HEK293 (cell line): ENCODE measurements at regions not wholly inside any gene's neighbourhood (a gene's known extent, or its start where the extent isn't known, plus 50 kb on each side); places are given as distances from the start of the nearest gene placed in this dataset.
A peak's percentile ranks its signal among the peaks of the same experiment; 100 is the strongest.

ENCODE experiments used
- CTCF ChIA-PET: fragments of 350-600 bp; formaldehyde crosslinking; extraction: SDS; loops from one replicate; lab custom pipeline; 2021; ENCODE audit warnings: antibody characterized with exemption; lab: Yijun Ruan, JAX
- POLR2A ChIA-PET: fragments of 300-600 bp; formaldehyde crosslinking; extraction: SDS; loops from one replicate; lab custom pipeline; 2020; ENCODE audit warnings: antibody characterized with exemption, inconsistent platforms; lab: Yijun Ruan, JAX
- H3K27ac ChIP-seq: fragments of 200-500 bp; sonication (Bioruptor generic); 2 replicates; pipeline ENCODE4 v1.5.1; 2014; ENCODE audit warnings: low read depth, low read length, control low read depth, inconsistent platforms; ENCODE audit errors: extremely low read depth
- H3K36me3 ChIP-seq, 2 experiments: fragments of 200-500 bp in 1 of 2; sonication (Bioruptor generic) in 1 of 2; 1 replicate in 1 of 2; 2 replicates in 1 of 2; pipeline ENCODE4 v1.5.1; 2014 to 2017; ENCODE audit warnings: inconsistent platforms in 2 of 2, low read length in 2 of 2; ENCODE audit not compliant: control insufficient read depth in 2 of 2, insufficient read depth in 1 of 2
- H3K4me1 ChIP-seq: fragments of 200-500 bp; sonication (Bioruptor generic); 2 replicates; pipeline ENCODE4 v1.5.1; 2014; ENCODE audit warnings: mild to moderate bottlenecking, low read length, inconsistent platforms; ENCODE audit not compliant: control insufficient read depth, insufficient read depth
- H3K4me3 ChIP-seq: 2 replicates; pipeline ENCODE4 v1.5.1; 2011; ENCODE audit warnings: low read depth, mild to moderate bottlenecking, control low read depth, low read length, moderate library complexity
- H3K9me3 ChIP-seq: fragments of 200-500 bp; sonication (Bioruptor generic); 2 replicates; pipeline ENCODE4 v1.5.1; 2014; ENCODE audit warnings: low read depth, low read length, inconsistent platforms; ENCODE audit not compliant: control insufficient read depth, insufficient read depth
- BCL11A ChIP-seq: fragments of 450-650 bp; formaldehyde crosslinking; IDR thresholded peaks from 2 replicates; pipeline ENCODE4 v1.5.1; 2016; ENCODE audit warnings: low read depth, missing biosample characterization, missing genetic modification characterization
- RBAK ChIP-seq: fragments of 450-650 bp; formaldehyde crosslinking; IDR thresholded peaks from 2 replicates; pipeline ENCODE4 v1.5.1; 2016; ENCODE audit warnings: missing biosample characterization, missing genetic modification characterization
- ZBTB49 ChIP-seq: fragments of 450-650 bp; formaldehyde crosslinking; IDR thresholded peaks from 2 replicates; pipeline ENCODE4 v1.5.1; 2016; ENCODE audit warnings: missing biosample characterization, missing genetic modification characterization, low read depth
- ZFP69B ChIP-seq: fragments of 450-650 bp; formaldehyde crosslinking; IDR thresholded peaks from 2 replicates; pipeline ENCODE4 v1.5.1; 2016; ENCODE audit warnings: missing biosample characterization, missing genetic modification characterization
- ZNF132 ChIP-seq: fragments of 450-650 bp; formaldehyde crosslinking; IDR thresholded peaks from 2 replicates; pipeline ENCODE4 v1.5.1; 2017; ENCODE audit warnings: missing biosample characterization, missing genetic modification characterization, borderline replicate concordance
- ZNF174 ChIP-seq: fragments of 450-650 bp; formaldehyde crosslinking; IDR thresholded peaks from 2 replicates; pipeline ENCODE4 v1.5.0; 2017; ENCODE audit warnings: missing biosample characterization, mild to moderate bottlenecking, missing genetic modification characterization
- ZNF18 ChIP-seq: fragments of 450-650 bp; formaldehyde crosslinking; IDR thresholded peaks from 2 replicates; pipeline ENCODE4 v1.5.1; 2016; ENCODE audit warnings: missing biosample characterization, missing genetic modification characterization
- ZNF266 ChIP-seq: fragments of 450-650 bp; formaldehyde crosslinking; IDR thresholded peaks from 2 replicates; pipeline ENCODE4 v1.5.1; 2016; ENCODE audit warnings: missing biosample characterization, missing genetic modification characterization, low read depth
- ZNF354C ChIP-seq: fragments of 450-650 bp; formaldehyde crosslinking; IDR thresholded peaks from 2 replicates; pipeline ENCODE4 v1.5.1; 2016; ENCODE audit warnings: missing biosample characterization, missing genetic modification characterization, low read depth, borderline replicate concordance
- ZNF37A ChIP-seq: fragments of 450-650 bp; IDR thresholded peaks from 2 replicates; pipeline ENCODE4 v1.5.1; 2018; ENCODE audit warnings: missing biosample characterization, missing genetic modification characterization
- ZNF391 ChIP-seq: fragments of 450-650 bp; formaldehyde crosslinking; IDR thresholded peaks from 2 replicates; pipeline ENCODE4 v1.5.1; 2016; ENCODE audit warnings: low read depth, missing biosample characterization, missing genetic modification characterization, borderline replicate concordance
- ZNF416 ChIP-seq: fragments of 450-650 bp; formaldehyde crosslinking; IDR thresholded peaks from 2 replicates; pipeline ENCODE4 v1.5.1; 2016; ENCODE audit warnings: missing biosample characterization, missing genetic modification characterization
- ZNF501 ChIP-seq: fragments of 450-650 bp; formaldehyde crosslinking; IDR thresholded peaks from 2 replicates; pipeline ENCODE4 v1.5.1; 2016; ENCODE audit warnings: missing biosample characterization, missing genetic modification characterization
- ZNF513 ChIP-seq: fragments of 450-650 bp; IDR thresholded peaks from 2 replicates; pipeline ENCODE4 v1.5.1; 2018; ENCODE audit warnings: missing biosample characterization, missing genetic modification characterization
- ZNF514 ChIP-seq: fragments of 450-650 bp; formaldehyde crosslinking; IDR thresholded peaks from 2 replicates; pipeline ENCODE4 v1.5.1; 2016; ENCODE audit warnings: missing biosample characterization, missing genetic modification characterization
- ZNF558 ChIP-seq: fragments of 450-650 bp; formaldehyde crosslinking; IDR thresholded peaks from 2 replicates; pipeline ENCODE4 v1.5.1; 2016; ENCODE audit warnings: missing biosample characterization, missing genetic modification characterization
- ZNF596 ChIP-seq: fragments of 450-650 bp; IDR thresholded peaks from 2 replicates; pipeline ENCODE4 v1.5.0; 2018; ENCODE audit warnings: missing biosample characterization, mild to moderate bottlenecking, missing genetic modification characterization, moderate library complexity
- ZNF600 ChIP-seq: fragments of 450-650 bp; formaldehyde crosslinking; IDR thresholded peaks from 2 replicates; pipeline ENCODE4 v1.5.1; 2016; ENCODE audit warnings: missing biosample characterization, missing genetic modification characterization
- ZNF664 ChIP-seq: fragments of 450-650 bp; formaldehyde crosslinking; IDR thresholded peaks from 2 replicates; pipeline ENCODE4 v1.5.1; 2016; ENCODE audit warnings: missing biosample characterization, missing genetic modification characterization
- ZNF768 ChIP-seq: fragments of 450-650 bp; formaldehyde crosslinking; IDR thresholded peaks from 2 replicates; pipeline ENCODE4 v1.5.1; 2018; ENCODE audit warnings: missing biosample characterization, mild to moderate bottlenecking, missing genetic modification characterization
- ZNF843 ChIP-seq: fragments of 450-650 bp; formaldehyde crosslinking; IDR thresholded peaks from 2 replicates; pipeline ENCODE4 v1.5.1; 2016; ENCODE audit warnings: missing biosample characterization, missing genetic modification characterization
- ZXDB ChIP-seq: fragments of 450-650 bp; formaldehyde crosslinking; IDR thresholded peaks from 2 replicates; pipeline ENCODE4 v1.5.1; 2016; ENCODE audit warnings: missing biosample characterization, missing genetic modification characterization
- TF ChIP-seq, protein P1 (sequence below): IDR thresholded peaks from 2 replicates; pipeline ENCODE4 v1.6.1; 2011; ENCODE audit warnings: mild to moderate bottlenecking, low read depth, low read length, borderline replicate concordance

GRCh38 chr20:4324611-4325243 is 75.6 kb upstream of the ADRA1D start:
- Histone ChIP-seq H3K4me1 (no peaks in the 10 kb centered on the region), H3K36me3 (no peaks in the 10 kb centered on the region), H3K4me3 (no peak overlapping the region), H3K9me3 (no peaks in the 10 kb centered on the region), H3K27ac (no peak overlapping the region)
- TF ChIP-seq RBAK (tag by site-specific recombination) = no peak
- TF ChIP-seq ZNF37A (tag by site-specific recombination) = peak; percentile 91
- POLR2A ChIA-PET = no interaction called here
- CTCF ChIA-PET = no interaction called here

DNA sequence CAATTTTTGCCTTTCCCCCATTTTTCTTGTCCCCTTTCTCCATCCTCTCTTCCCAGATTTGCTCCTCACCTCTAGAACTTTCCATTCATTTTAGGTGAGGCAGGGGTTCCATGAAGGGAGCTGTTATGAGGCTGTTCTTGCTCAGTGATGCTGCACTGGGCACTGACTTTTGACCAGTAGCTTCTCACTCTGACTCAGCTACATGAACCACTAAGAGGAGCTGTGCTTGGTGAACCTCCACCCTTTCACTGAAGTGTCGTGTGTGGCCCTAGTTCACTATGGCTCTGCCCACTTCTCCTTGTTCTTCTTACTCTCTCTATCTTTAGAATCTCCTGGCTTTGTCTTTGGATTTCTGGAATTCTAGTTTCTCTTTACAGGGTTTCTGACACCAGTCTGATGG is 73.4 kb upstream of the ADRA1D start:
- Histone ChIP-seq H3K9me3 (no peaks in the 10 kb centered on the region), H3K4me1 (no peaks in the 10 kb centered on the region), H3K4me3 (no peak overlapping the region), H3K36me3 (no peaks in the 10 kb centered on the region), H3K27ac (no peak overlapping the region)
- ChIA-PET CTCF (no interaction called here), POLR2A (interaction anchor here (1.0 kb wide), 1 partner anchor 9 kb away, joined by 3 read pairs; no protein-coding TSS in a partner anchor)
- TF ChIP-seq ZNF174 (tag by site-specific recombination) (no peak), ZNF514 (tag by site-specific recombination) (no peak), ZNF596 (tag by site-specific recombination) (no peak), ZNF513 (tag by site-specific recombination) (no peak), ZNF501 (tag by site-specific recombination) (no peak), BCL11A (no peak), ZXDB (tag by site-specific recombination) (no peak), ZNF391 (no peak), ZFP69B (tag by site-specific recombination) (no peak), ZNF416 (tag by site-specific recombination) (no peak), ZNF558 (no peak), ZBTB49 (tag by site-specific recombination) (no peak)
- TF ChIP-seq, protein P1, sequence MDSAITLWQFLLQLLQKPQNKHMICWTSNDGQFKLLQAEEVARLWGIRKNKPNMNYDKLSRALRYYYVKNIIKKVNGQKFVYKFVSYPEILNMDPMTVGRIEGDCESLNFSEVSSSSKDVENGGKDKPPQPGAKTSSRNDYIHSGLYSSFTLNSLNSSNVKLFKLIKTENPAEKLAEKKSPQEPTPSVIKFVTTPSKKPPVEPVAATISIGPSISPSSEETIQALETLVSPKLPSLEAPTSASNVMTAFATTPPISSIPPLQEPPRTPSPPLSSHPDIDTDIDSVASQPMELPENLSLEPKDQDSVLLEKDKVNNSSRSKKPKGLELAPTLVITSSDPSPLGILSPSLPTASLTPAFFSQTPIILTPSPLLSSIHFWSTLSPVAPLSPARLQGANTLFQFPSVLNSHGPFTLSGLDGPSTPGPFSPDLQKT = no peak

DNA sequence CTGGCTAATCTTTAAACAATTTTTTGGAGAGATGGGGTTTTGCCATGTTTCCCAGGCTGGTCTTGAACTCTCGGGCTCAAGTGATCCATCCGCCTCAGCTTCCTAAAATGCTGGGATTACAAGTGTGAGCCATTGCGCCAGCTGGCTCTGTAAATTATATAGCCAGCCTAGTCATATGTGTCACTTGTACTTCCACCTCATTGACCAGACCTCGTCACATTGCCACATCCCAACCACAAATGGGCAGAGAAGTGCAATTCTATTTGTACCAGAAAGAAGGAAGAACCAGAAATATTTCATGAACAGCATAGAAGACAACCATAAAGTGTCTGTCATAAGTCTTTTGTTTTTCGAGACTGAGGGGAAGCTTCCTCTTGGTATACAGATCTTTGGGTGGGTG is 71.2 kb upstream of the ADRA1D start:
- no peak overlapping the region for H3K27ac ChIP-seq
- H3K36me3 ChIP-seq = no peaks in the 10 kb centered on the region
- H3K4me1 ChIP-seq = no peaks in the 10 kb centered on the region
- no peaks in the 10 kb centered on the region; the same call in 1 of the 2 replicates for H3K9me3 ChIP-seq
- no peak overlapping the region for H3K4me3 ChIP-seq
- TF ChIP-seq ZNF132 = no peak
- no peak for TF ChIP-seq ZNF354C (tag by site-specific recombination)
- TF ChIP-seq ZNF266 (tag by site-specific recombination) = no peak
- TF ChIP-seq, protein P1 = no peak
- TF ChIP-seq ZNF600 = no peak
- TF ChIP-seq ZNF664 = no peak
- no peak for TF ChIP-seq ZNF768
- TF ChIP-seq ZNF843 (tag by site-specific recombination) = no peak
- TF ChIP-seq ZNF18 (tag by site-specific recombination) = no peak
- POLR2A ChIA-PET = no interaction called here
- CTCF ChIA-PET = interaction anchor here (0.7 kb wide), 1 partner anchor 130 kb away, joined by 3 read pairs; no protein-coding TSS in a partner anchor
